Right ventricle myocardium inferior (tissue), 1 donor: ENCODE measurements at regions not wholly inside any gene's neighbourhood (a gene's known extent, or its start where the extent isn't known, plus 50 kb on each side); places are given as distances from the start of the nearest gene placed in this dataset.

Experiments
- ATAC-seq: fragments of 200-7000 bp; cut with Tn5 transposase; one replicate; pipeline ENCODE4 v1.9.1; 2020; ENCODE audit warnings: mild to moderate bottlenecking, moderate library complexity
- DNase-seq: peaks from one replicate; pipeline ENCODE4 v3.0.0; 2021; ENCODE audit errors: missing footprints
- intact Hi-C: fragments of 100-400 bp; cut with DNase I; formaldehyde crosslinking; loops from one replicate; pipeline ENCODE4 v1.11.0; 2022
- donor health status: DM: no; HTN: yes; CAD: no; lungs with severe emphysema.

GRCh38 chr6:113149511-113149910, 707.6 kb upstream of the MARCKS start:
- intact Hi-C loops: no loop called here
- DNase-seq (no peak), ATAC-seq (no peak)

DNA sequence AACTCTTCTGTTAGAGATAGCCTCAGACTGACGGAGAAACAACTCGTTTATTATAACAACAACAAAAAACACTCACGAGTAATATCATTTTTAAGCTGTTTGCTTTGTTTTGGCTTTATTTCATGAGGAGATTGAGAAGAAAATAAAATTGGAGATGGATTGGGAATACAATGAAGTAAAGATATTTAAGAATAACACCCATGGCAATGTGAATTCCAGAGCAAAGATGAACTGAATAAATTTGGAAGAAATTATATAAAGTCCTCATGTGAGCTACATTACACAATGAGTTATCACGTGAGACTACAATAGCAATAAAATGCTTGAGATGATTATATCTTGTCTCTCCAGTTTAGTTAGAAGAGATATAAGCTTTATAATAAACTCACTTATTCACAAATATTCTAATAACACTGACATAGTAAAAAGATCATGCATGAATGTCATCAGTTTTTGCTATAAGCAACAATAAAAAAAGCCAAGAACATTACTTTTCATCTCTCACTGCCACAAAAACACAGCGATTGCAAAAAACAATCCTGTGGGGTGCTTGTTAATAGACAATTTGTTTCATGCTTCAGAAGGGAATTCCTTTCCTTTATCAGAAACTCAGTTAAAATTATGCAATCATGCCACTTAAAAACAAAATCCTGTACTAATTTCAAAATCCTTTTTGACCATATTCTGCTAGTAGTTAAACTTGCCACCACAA, 696.7 kb upstream of the MARCKS start:
- intact Hi-C loops: no loop called here
- ATAC-seq (no peak), DNase-seq (no peak)

GRCh38 chr6:113161018-113161315, 696.2 kb upstream of the MARCKS start:
- DNase-seq (no peak), ATAC-seq (no peak)
- intact Hi-C loops: no loop called here

DNA sequence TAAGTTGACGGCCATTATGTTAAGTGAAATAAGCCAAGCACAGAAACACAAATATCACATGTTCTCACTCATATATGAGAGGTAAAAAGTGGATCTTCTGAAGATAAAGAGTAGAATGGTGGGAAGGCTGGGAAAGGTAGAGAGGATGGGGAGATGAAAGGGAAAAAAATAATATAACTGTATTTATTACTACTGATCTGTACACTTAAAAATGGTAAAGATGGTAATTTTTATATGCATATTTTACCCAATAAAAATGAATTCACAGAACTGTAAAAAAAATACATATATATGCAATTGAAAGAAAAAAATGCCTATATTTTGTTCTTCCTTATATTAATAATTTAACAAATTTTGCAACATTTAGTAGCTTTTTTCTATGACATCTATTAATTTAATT, 694.4 kb upstream of the MARCKS start:
- no peak for ATAC-seq
- intact Hi-C loops: no loop called here
- DNase-seq: no peak

GRCh38 chr6:113168057-113168456, 689.1 kb upstream of the MARCKS start:
- DNase-seq (no peak), ATAC-seq (no peak)
- intact Hi-C loops: no loop called here

- intact Hi-C loops: no loop called here
- no peak for DNase-seq
- ATAC-seq: no peak
Observed at GRCh38 chr6:113169484-113169883, 687.7 kb upstream of the MARCKS start.

GRCh38 chr6:113170454-113170853, 686.7 kb upstream of the MARCKS start:
- no peak for DNase-seq
- ATAC-seq: no peak

DNA sequence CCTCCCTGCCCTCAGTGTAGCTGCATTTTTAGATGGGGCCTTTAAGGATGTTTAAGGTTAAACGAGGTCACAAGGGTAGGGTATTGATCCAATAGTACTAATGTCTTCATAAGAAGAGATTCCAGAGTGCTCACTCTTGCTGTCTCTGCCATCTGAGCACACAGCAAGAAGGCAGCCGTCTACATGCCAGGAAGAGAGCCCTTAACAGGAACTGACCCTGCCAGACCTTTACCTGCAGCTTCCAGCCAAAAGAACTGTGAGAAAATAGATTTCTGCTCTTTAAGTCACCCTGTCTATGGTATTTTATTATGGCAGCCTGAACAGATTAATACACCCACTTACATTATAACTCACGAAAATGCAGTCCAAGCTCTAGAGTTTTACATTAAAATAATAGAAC, 685.3 kb upstream of the MARCKS start:
- DNase-seq (no peak), ATAC-seq (peak; percentile 43)
- intact Hi-C loops: loop anchor here (10.0 kb wide), 1 partner anchor 683 kb away; the partner anchor contains the start of gene MARCKS

More at GRCh38 chr6:113170454-113170853, 686.7 kb upstream of the MARCKS start:
- intact Hi-C loops: loop anchor here (10.0 kb wide), 1 partner anchor 684 kb away; the partner anchor contains the start of gene MARCKS

DNA sequence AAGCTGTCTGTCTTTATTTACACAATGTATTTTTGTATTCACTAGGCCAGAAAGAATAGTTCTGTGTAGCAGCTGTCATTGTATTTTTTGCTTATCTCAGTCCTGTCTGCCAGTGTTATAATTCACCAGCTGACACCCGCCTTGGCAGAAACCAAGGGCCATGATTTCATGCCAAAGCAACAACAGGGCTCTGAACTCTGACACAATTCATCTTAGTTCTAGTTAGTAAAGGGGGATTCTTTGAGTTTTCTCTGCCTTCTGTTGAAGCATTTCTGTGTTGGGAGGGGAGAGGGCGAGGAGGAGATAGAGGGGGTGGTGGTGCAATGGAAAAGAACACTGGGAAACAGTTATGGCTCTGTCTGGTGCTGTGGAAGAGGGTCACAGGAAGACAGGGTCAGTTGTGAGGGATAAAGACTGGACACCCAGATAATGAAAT, 684.6 kb upstream of the MARCKS start:
- DNase-seq (no peak), ATAC-seq (peak; percentile 92)
- intact Hi-C loops: loop anchor here (10.0 kb wide), 1 partner anchor 682 kb away; the partner anchor contains the start of gene MARCKS

DNA sequence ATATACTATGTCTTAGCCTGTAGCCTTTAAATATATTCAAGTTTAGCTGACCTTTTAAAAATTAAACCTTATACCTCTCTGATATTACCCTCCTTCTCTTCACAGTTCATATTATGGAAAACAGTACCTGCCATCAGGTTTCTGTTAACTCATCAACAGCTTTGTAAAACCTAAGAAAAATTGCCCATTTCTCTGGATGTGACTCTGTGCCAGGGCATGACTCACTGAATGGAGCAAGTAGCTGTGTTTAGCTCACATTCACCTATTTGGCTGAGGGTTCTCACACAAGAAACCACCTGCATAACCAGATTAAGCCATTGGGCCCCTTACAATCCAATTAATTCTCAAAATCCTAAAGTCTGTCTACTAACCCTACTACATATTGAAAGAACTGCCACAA, 678.8 kb upstream of the MARCKS start:
- DNase-seq (no peak), ATAC-seq (no peak)
- intact Hi-C loops: loop anchor here (10.0 kb wide), 1 partner anchor 676 kb away; the partner anchor contains the start of gene MARCKS

GRCh38 chr6:113181164-113181563, 676.0 kb upstream of the MARCKS start:
- DNase-seq: no peak
- ATAC-seq: no peak
- intact Hi-C loops: no loop called here

DNA sequence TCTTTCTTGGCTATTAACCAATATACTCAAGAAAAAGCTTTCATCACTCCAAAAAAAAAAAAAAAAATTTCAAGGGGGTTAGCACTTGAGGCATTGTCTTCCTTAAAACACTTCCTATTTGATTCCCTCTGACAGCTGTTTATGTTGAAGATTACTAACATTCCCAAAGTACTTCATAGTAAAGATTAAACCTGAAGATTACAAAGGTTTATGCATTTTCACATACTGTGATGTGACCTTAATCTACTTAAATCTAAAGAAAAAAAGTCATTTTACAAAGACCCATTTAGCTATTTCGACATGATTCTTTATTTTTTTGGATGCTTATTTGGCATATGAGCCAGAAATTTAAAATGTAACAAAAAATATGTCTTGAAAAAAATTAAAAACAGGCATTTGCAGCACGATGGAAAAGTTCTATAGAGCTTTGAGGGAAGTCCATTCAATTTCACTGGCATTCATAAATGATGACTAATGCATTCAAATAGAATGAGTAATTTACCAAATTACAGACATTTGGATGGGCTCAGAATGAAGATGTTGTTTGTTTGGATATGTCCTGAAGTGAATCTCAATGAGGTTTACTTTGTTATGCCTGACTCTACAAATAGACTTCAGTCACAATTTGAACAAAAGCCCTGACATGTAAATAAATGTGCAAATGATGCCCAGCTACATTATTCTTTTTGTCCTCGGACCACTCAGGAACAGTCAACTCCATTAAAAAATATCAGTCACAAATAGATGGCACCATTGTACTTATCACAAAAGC, 674.6 kb upstream of the MARCKS start:
- intact Hi-C loops: no loop called here
- ATAC-seq (no peak), DNase-seq (no peak)

- no peak for DNase-seq
- peak; percentile 12 for ATAC-seq
- intact Hi-C loops: no loop called here
Observed at GRCh38 chr6:113184291-113184690, 672.9 kb upstream of the MARCKS start.

GRCh38 chr6:113184736-113185135, 672.4 kb upstream of the MARCKS start:
- intact Hi-C loops: no loop called here
- ATAC-seq: peak; percentile 97

DNA sequence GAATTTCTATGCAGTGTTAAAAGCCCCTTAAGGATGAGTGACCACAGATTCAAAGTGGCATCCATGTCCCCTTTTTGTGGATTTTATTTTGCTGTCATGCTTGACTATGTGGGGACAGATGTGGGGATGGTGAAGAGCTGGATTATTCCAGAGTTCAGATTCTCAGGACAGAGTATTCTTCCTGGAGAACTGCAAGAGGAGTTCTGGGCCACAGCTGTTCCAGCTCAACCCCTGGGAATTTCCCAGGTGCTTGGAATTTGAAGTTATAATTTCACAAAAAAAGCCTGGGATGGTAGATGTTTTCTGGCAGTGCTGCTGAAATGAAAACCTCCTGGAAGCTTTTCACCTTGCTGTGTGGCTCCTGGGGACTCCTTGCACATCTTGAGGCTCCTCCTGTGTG, 671.8 kb upstream of the MARCKS start:
- intact Hi-C loops: no loop called here
- no peak for DNase-seq
- ATAC-seq: no peak

More at GRCh38 chr6:113184736-113185135, 672.4 kb upstream of the MARCKS start:
- peak; percentile 76 for DNase-seq

- no peak for ATAC-seq
- DNase-seq: no peak
- intact Hi-C loops: no loop called here
Observed at GRCh38 chr6:113187661-113188060, 669.5 kb upstream of the MARCKS start.

- DNase-seq (no peak), ATAC-seq (no peak)
- intact Hi-C loops: no loop called here
Observed at GRCh38 chr6:113188962-113189361, 668.2 kb upstream of the MARCKS start.

DNA sequence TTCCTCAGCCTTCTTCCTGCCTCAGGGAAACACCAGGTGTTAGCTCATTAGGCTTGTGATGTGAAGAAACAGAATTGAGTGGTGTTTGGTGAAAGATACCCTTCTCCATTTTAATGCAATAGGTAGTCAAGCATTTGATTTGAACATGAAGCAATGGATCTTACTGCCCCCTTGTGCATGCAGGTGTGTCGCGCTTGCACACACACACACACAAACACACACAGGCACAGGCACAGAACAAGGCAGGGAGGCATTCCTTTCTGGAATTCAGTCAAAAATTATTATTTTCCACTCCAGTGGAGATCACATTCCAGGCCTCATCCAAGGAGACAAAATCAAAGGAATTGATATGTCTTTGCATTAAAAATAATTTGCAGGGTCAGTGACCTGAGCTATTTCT, 667.0 kb upstream of the MARCKS start:
- DNase-seq: no peak
- intact Hi-C loops: no loop called here
- no peak for ATAC-seq

DNA sequence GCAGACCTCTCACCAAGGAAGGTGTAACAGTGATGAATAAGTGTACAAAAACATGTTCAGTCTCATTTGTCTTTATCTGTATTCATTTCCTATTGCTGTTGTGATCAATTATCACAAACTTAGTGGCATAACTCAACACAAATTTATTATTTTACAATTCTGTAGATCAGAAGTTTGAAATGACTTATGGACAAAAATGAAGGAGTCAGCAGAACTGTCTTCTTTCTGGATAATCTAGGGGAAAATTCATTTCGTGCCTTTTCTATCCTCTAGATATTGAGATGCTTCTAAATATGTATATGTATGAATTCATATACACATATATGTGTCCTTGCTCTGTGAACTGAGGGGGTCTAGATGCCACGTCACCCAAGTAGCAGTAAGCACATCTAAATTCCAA, 663.1 kb upstream of the MARCKS start:
- ATAC-seq: no peak
- intact Hi-C loops: no loop called here
- no peak for DNase-seq
